CD8-positive, alpha-beta memory T cell (primary cell): ENCODE measurements at regions not wholly inside any gene's neighbourhood (a gene's known extent, or its start where the extent isn't known, plus 50 kb on each side); places are given as distances from the start of the nearest gene placed in this dataset.

Experiments used
- CTCF ChIA-PET: fragments of 350-600 bp; sonication (Branson Sonifier 250); formaldehyde crosslinking; loops from one replicate; lab custom pipeline; 2021; ENCODE audit warnings: antibody characterized with exemption; lab: Charles Lee
- POLR2A ChIA-PET: fragments of 350-600 bp; sonication (Branson Sonifier 250); formaldehyde crosslinking; loops from one replicate; lab custom pipeline; 2021; ENCODE audit warnings: antibody characterized with exemption; lab: Charles Lee
- DNase-seq, 5 donors: peaks; one replicate each; pipeline versions ENCODE4 v3.0.0 to v3.0.0-alpha.2; 2020 to 2022; ENCODE audit warnings: mixed read lengths in 1 of 5
- H3K27ac ChIP-seq: one replicate; pipeline ENCODE4 v1.7.0; 2013; ENCODE audit warnings: low read depth, mild to moderate bottlenecking, low read length, moderate library complexity
- H3K27me3 ChIP-seq: 2 replicates; pipeline ENCODE4 v1.7.0; 2013; ENCODE audit warnings: low read length, mild to moderate bottlenecking; ENCODE audit not compliant: insufficient read depth, poor library complexity, severe bottlenecking
- H3K36me3 ChIP-seq: 2 replicates; pipeline ENCODE4 v1.7.0; 2013; ENCODE audit warnings: mild to moderate bottlenecking, low read length, moderate library complexity; ENCODE audit not compliant: insufficient read depth
- H3K4me1 ChIP-seq: 2 replicates; pipeline ENCODE4 v1.7.0; 2013; ENCODE audit warnings: mild to moderate bottlenecking, low read length, moderate library complexity; ENCODE audit not compliant: insufficient read depth
- H3K4me3 ChIP-seq: 2 replicates; pipeline ENCODE4 v1.7.0; 2013; ENCODE audit warnings: mild to moderate bottlenecking, low read length
- H3K9me3 ChIP-seq: 2 replicates; pipeline ENCODE4 v1.7.0; 2013; ENCODE audit warnings: mild to moderate bottlenecking, low read length
- H3K27ac Mint-ChIP-seq, 8 donors: one replicate each; pipeline ENCODE4 v1.8.0; 2020 to 2021; ENCODE audit warnings: mixed read lengths in 8 of 8, mild to moderate bottlenecking in 6 of 8, inconsistent platforms in 3 of 8, moderate library complexity in 3 of 8
- H3K27me3 Mint-ChIP-seq, 2 donors: one replicate each; pipeline ENCODE4 v1.8.0; 2020 to 2021; ENCODE audit warnings: mixed read lengths in 2 of 2, mild to moderate bottlenecking in 1 of 2, moderate library complexity in 1 of 2
- H3K36me3 Mint-ChIP-seq, 3 donors: one replicate each; pipeline ENCODE4 v1.8.0; 2020 to 2021; ENCODE audit warnings: mixed read lengths in 3 of 3, inconsistent platforms in 1 of 3, mild to moderate bottlenecking in 1 of 3
- H3K4me1 Mint-ChIP-seq, 3 donors: one replicate each; pipeline ENCODE4 v1.8.0; 2020 to 2021; ENCODE audit warnings: mixed read lengths in 3 of 3, inconsistent platforms in 1 of 3, mild to moderate bottlenecking in 1 of 3
- H3K4me3 Mint-ChIP-seq, 7 donors: one replicate each; pipeline ENCODE4 v1.8.0; 2020 to 2021; ENCODE audit warnings: mixed read lengths in 7 of 7, mild to moderate bottlenecking in 6 of 7, moderate library complexity in 4 of 7, inconsistent platforms in 2 of 7
- H3K9me3 Mint-ChIP-seq, 5 donors: one replicate each; pipeline ENCODE4 v1.8.0; 2020 to 2022; ENCODE audit warnings: mixed read lengths in 5 of 5, mild to moderate bottlenecking in 3 of 5, moderate library complexity in 2 of 5, inconsistent platforms in 1 of 5

GRCh38 chr7:26493737-26494428, 202.2 kb downstream of the SNX10 start:
- no peaks in the 10 kb centered on the region for H3K4me1 ChIP-seq
- H3K27ac Mint-ChIP-seq: no peak overlapping the region
- no peaks in the 10 kb centered on the region for H3K4me1 Mint-ChIP-seq
- H3K36me3 Mint-ChIP-seq: no peaks in the 10 kb centered on the region
- H3K9me3 Mint-ChIP-seq: no peaks in the 10 kb centered on the region
- H3K27me3 ChIP-seq: peaks cover 4% of the 10 kb centered on the region
- CTCF ChIA-PET: no interaction called here
- no peaks in the 10 kb centered on the region for H3K36me3 ChIP-seq
- H3K27me3 Mint-ChIP-seq: peaks cover 7 to 9% of the 10 kb centered on the region in 2 donors
- no peak overlapping the region for H3K4me3 Mint-ChIP-seq
- H3K9me3 ChIP-seq: no peaks in the 10 kb centered on the region
- H3K4me3 ChIP-seq: no peak overlapping the region
- DNase-seq: no peak
- no peak overlapping the region for H3K27ac ChIP-seq
- POLR2A ChIA-PET: no interaction called here

DNA sequence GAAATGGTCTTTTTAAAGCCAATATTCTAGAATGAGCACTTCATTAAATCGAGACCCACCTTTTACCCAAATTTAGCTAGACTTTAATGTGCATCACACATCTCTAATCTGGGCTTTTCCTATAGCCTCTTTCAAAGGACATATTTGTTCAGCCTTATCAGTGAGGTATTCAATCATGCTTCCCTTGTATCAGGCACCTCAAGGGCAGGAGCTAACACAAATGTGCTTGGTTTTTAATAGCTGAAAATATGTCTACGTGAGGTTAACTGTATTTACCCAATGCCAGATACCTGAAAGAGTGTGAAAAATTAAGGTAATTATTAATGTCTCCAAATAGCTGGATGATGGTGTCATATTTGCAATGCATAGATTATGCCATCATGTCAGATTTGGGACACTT, 203.9 kb downstream of the SNX10 start:
- H3K9me3 Mint-ChIP-seq: no peaks in the 10 kb centered on the region
- POLR2A ChIA-PET: no interaction called here

DNA sequence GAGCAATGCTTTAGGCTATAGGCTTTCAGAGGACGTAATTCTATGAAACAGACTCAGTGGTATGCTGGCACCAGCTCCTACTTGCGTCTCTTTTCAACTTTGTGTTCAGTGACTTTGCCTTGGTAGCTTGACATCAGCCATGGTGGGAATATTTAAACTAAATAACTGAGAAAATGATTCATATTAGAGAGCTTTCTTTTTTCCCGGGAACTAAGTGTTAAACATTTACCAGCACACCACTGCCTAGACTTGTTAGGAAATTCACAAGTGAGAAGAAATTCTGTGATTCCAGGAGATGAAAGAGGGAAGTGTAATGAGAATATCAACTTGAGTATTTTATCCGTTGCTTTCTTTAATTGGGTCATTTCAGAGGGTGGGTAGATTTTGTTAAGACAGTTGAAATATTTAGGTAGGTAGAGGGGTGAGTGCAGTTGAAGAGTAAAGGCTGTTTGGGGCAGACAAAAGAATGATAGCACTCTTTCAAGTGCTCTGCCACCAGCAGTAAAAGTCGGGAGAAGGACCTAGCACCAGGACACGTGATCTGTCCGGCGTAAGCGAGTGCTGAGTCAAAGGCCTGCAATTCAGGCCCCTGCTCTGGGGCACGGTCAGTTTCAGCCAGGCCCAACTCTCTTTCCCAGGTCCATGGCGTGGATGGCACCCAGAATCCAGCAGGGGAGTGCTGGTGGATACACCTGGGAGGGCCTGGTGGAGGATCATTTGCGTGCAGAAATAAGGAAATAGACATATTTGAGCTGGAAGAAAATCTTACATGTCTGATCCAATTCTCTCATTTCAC, 206.3 kb downstream of the SNX10 start:
- H3K4me1 ChIP-seq: no peaks in the 10 kb centered on the region
- Mint-ChIP-seq H3K27ac (no peak overlapping the region), H3K4me3 (no peak overlapping the region), H3K4me1 (no peaks in the 10 kb centered on the region), H3K27me3 (peaks cover 5 to 8% of the 10 kb centered on the region in 2 donors), H3K36me3 (no peaks in the 10 kb centered on the region), H3K9me3 (no peaks in the 10 kb centered on the region)
- ChIA-PET POLR2A (no interaction called here), CTCF (no interaction called here)
- no peak overlapping the region for H3K27ac ChIP-seq
- peaks cover 4% of the 10 kb centered on the region for H3K27me3 ChIP-seq
- no peaks in the 10 kb centered on the region for H3K9me3 ChIP-seq
- no peak overlapping the region for H3K4me3 ChIP-seq
- H3K36me3 ChIP-seq: no peaks in the 10 kb centered on the region
- no peak for DNase-seq

More for the DNA sequence above, 203.9 kb downstream of the SNX10 start:
- Histone ChIP-seq H3K9me3 (no peaks in the 10 kb centered on the region), H3K27me3 (peaks cover 4% of the 10 kb centered on the region), H3K4me3 (no peak overlapping the region), H3K4me1 (no peaks in the 10 kb centered on the region), H3K36me3 (no peaks in the 10 kb centered on the region), H3K27ac (no peak overlapping the region)
- no peaks in the 10 kb centered on the region for H3K4me1 Mint-ChIP-seq
- CTCF ChIA-PET: no interaction called here
- H3K27ac Mint-ChIP-seq: no peak overlapping the region
- no peak for DNase-seq
- peaks cover 3 to 9% of the 10 kb centered on the region in 2 donors for H3K27me3 Mint-ChIP-seq
- no peak overlapping the region for H3K4me3 Mint-ChIP-seq
- no peaks in the 10 kb centered on the region for H3K36me3 Mint-ChIP-seq

- Histone ChIP-seq H3K36me3 (no peaks in the 10 kb centered on the region), H3K9me3 (no peaks in the 10 kb centered on the region), H3K4me3 (no peak overlapping the region), H3K4me1 (no peaks in the 10 kb centered on the region), H3K27me3 (peaks cover 4% of the 10 kb centered on the region), H3K27ac (no peak overlapping the region)
- H3K4me1 Mint-ChIP-seq: no peaks in the 10 kb centered on the region
- POLR2A ChIA-PET: no interaction called here
- no peaks in the 10 kb centered on the region for H3K9me3 Mint-ChIP-seq
- CTCF ChIA-PET: interaction anchor here (1.1 kb wide), 1 partner anchor 605 kb away, joined by 3 read pairs; no protein-coding TSS in a partner anchor
- no peak overlapping the region for H3K27ac Mint-ChIP-seq
- H3K36me3 Mint-ChIP-seq: no peaks in the 10 kb centered on the region
- H3K4me3 Mint-ChIP-seq: no peak overlapping the region
- DNase-seq: no peak
- H3K27me3 Mint-ChIP-seq: peaks cover 7 to 15% of the 10 kb centered on the region in 2 donors
Measured at GRCh38 chr7:26499315-26499897, 207.7 kb downstream of the SNX10 start.

- no peaks in the 10 kb centered on the region for H3K36me3 Mint-ChIP-seq
- peak in 2 of 5 donors; percentile 3 to 5 for DNase-seq
- peaks cover 7 to 25% of the 10 kb centered on the region in 2 donors for H3K27me3 Mint-ChIP-seq
- H3K9me3 ChIP-seq: no peaks in the 10 kb centered on the region
- H3K9me3 Mint-ChIP-seq: no peaks in the 10 kb centered on the region
- H3K4me3 Mint-ChIP-seq: no peak overlapping the region
- H3K27me3 ChIP-seq: peaks cover 6% of the 10 kb centered on the region
- H3K4me1 ChIP-seq: no peaks in the 10 kb centered on the region
- no peaks in the 10 kb centered on the region for H3K36me3 ChIP-seq
- ChIA-PET POLR2A (no interaction called here), CTCF (interaction anchor here (1.4 to 1.5 kb wide), 2 partner anchors 8 to 9 kb away, joined by 3 to 4 read pairs; no protein-coding TSS in a partner anchor)
- no peak overlapping the region for H3K27ac Mint-ChIP-seq
- no peak overlapping the region for H3K27ac ChIP-seq
- H3K4me1 Mint-ChIP-seq: no peaks in the 10 kb centered on the region
- H3K4me3 ChIP-seq: no peak overlapping the region
Measured at GRCh38 chr7:26500749-26501352, 209.2 kb downstream of the SNX10 start.

GRCh38 chr7:26504411-26505120, 212.9 kb downstream of the SNX10 start:
- no peak overlapping the region for H3K27ac ChIP-seq
- ChIA-PET POLR2A (no interaction called here), CTCF (interaction anchor here (1.2 kb wide), 1 partner anchor 612 kb away, joined by 3 read pairs; no protein-coding TSS in a partner anchor)
- H3K27ac Mint-ChIP-seq: no peak overlapping the region
- H3K9me3 Mint-ChIP-seq: no peaks in the 10 kb centered on the region
- no peak overlapping the region for H3K4me3 ChIP-seq
- H3K36me3 Mint-ChIP-seq: no peaks in the 10 kb centered on the region
- H3K36me3 ChIP-seq: no peaks in the 10 kb centered on the region
- peaks cover 6% of the 10 kb centered on the region for H3K27me3 ChIP-seq
- H3K4me3 Mint-ChIP-seq: no peak overlapping the region
- H3K4me1 ChIP-seq: no peaks in the 10 kb centered on the region
- peaks cover 13 to 39% of the 10 kb centered on the region in 2 donors for H3K27me3 Mint-ChIP-seq
- H3K4me1 Mint-ChIP-seq: no peaks in the 10 kb centered on the region
- no peak for DNase-seq
- no peaks in the 10 kb centered on the region for H3K9me3 ChIP-seq

- Histone ChIP-seq H3K27me3 (peaks cover 6% of the 10 kb centered on the region), H3K36me3 (no peaks in the 10 kb centered on the region), H3K27ac (no peak overlapping the region), H3K9me3 (no peaks in the 10 kb centered on the region), H3K4me3 (no peak overlapping the region), H3K4me1 (no peaks in the 10 kb centered on the region)
- H3K36me3 Mint-ChIP-seq: no peaks in the 10 kb centered on the region
- CTCF ChIA-PET: no interaction called here
- no peak overlapping the region for H3K4me3 Mint-ChIP-seq
- H3K4me1 Mint-ChIP-seq: no peaks in the 10 kb centered on the region
- POLR2A ChIA-PET: no interaction called here
- H3K27ac Mint-ChIP-seq: no peak overlapping the region
- H3K27me3 Mint-ChIP-seq: peaks cover 13 to 39% of the 10 kb centered on the region in 2 donors
- no peak for DNase-seq
- H3K9me3 Mint-ChIP-seq: no peaks in the 10 kb centered on the region
Measured at GRCh38 chr7:26506196-26506595, 214.5 kb downstream of the SNX10 start.
